K562 (cell line): ENCODE measurements at regions not wholly inside any gene's neighbourhood (a gene's known extent, or its start where the extent isn't known, plus 50 kb on each side); places are given as distances from the start of the nearest gene placed in this dataset.

Experiments
- CBX8 ChIP-seq: fragments of 200-600 bp; sonication (generic); IDR thresholded peaks from 2 replicates; pipeline ENCODE4 v1.6.1; 2012; ENCODE audit warnings: borderline replicate concordance, mixed run types, low read depth, mild to moderate bottlenecking, moderate library complexity, mixed read lengths, low read length, control low read depth, inconsistent platforms; ENCODE audit not compliant: poor library complexity, severe bottlenecking; ENCODE audit errors: extremely low read depth
- DNMT1 ChIP-seq: fragments of 450-650 bp; IDR thresholded peaks from 2 replicates; pipeline ENCODE4 v1.6.1; 2016; ENCODE audit warnings: antibody characterized with exemption, mild to moderate bottlenecking
- FOXJ3 ChIP-seq: sonication (generic); formaldehyde crosslinking; IDR thresholded peaks from 2 replicates; pipeline ENCODE4 v1.4.0; 2020; ENCODE audit warnings: mild to moderate bottlenecking, missing genetic modification reagents
- GABPB2 ChIP-seq: fragments of 250-450 bp; sonication (Bioruptor Pico); conservative IDR thresholded peaks from 2 replicates; pipeline ENCODE4 v1.5.1; 2021; ENCODE audit warnings: mild to moderate bottlenecking
- MEF2A ChIP-seq: IDR thresholded peaks from 2 replicates; pipeline ENCODE4 v1.6.1; 2011; ENCODE audit warnings: low read depth, mild to moderate bottlenecking, low read length, moderate library complexity; ENCODE audit not compliant: control insufficient read depth
- XRCC3 ChIP-seq: fragments of 450-650 bp; IDR thresholded peaks from 2 replicates; pipeline ENCODE4 v1.6.1; 2017; ENCODE audit warnings: mild to moderate bottlenecking, moderate library complexity
- ZNF384 ChIP-seq: IDR thresholded peaks from 2 replicates; pipeline ENCODE4 v1.6.1; 2012; ENCODE audit warnings: low read depth, low read length, improper control_type of control experiment
- TF ChIP-seq, protein P1 (sequence below): fragments of 450-650 bp; IDR thresholded peaks from 2 replicates; pipeline ENCODE4 v1.6.1; 2016; ENCODE audit warnings: mild to moderate bottlenecking, moderate library complexity
- TF ChIP-seq, protein P2 (sequence below), 2 experiments: IDR thresholded peaks in 1 of 2; conservative IDR thresholded peaks in 1 of 2; 2 replicates each; pipeline ENCODE4 v1.6.1; 2016; ENCODE audit warnings: low read depth in 2 of 2, mild to moderate bottlenecking in 1 of 2, missing compliant biosample characterization in 1 of 2, missing genetic modification characterization in 1 of 2, moderate library complexity in 1 of 2
- TF ChIP-seq, protein P3 (sequence below): fragments of 450-650 bp; formaldehyde crosslinking; IDR thresholded peaks from 2 replicates; pipeline ENCODE4 v1.4.0; 2020; ENCODE audit warnings: mild to moderate bottlenecking

DNA sequence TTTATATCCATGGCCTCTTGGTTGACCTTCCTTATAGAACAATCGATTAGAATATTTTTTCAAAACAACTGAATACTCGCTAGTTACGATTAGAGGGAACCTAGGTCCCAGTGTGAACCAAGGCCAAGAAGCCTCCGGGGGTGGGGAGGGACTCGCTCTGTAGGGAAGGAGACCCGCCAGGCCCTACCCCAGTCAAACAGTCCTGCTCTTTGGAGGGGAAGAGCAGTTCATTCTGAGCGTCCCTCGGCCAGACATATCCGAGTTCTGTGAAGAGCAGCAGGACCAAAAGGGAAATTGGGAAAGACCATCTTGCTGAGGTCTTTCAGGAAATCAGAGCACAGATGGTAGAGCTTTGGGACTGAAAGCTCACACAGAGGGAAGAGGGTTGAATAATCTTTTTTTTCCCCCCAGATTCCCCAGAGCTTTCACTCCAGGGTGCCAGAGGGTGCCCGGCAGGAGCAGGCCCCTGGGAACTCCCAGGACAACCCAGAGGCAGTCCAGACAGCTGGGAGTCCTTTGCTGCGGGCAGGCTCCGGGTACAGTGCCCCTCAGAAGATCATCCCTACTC lies 137.2 kb upstream of the HES1 start (continued):
- TF ChIP-seq, protein P1, sequence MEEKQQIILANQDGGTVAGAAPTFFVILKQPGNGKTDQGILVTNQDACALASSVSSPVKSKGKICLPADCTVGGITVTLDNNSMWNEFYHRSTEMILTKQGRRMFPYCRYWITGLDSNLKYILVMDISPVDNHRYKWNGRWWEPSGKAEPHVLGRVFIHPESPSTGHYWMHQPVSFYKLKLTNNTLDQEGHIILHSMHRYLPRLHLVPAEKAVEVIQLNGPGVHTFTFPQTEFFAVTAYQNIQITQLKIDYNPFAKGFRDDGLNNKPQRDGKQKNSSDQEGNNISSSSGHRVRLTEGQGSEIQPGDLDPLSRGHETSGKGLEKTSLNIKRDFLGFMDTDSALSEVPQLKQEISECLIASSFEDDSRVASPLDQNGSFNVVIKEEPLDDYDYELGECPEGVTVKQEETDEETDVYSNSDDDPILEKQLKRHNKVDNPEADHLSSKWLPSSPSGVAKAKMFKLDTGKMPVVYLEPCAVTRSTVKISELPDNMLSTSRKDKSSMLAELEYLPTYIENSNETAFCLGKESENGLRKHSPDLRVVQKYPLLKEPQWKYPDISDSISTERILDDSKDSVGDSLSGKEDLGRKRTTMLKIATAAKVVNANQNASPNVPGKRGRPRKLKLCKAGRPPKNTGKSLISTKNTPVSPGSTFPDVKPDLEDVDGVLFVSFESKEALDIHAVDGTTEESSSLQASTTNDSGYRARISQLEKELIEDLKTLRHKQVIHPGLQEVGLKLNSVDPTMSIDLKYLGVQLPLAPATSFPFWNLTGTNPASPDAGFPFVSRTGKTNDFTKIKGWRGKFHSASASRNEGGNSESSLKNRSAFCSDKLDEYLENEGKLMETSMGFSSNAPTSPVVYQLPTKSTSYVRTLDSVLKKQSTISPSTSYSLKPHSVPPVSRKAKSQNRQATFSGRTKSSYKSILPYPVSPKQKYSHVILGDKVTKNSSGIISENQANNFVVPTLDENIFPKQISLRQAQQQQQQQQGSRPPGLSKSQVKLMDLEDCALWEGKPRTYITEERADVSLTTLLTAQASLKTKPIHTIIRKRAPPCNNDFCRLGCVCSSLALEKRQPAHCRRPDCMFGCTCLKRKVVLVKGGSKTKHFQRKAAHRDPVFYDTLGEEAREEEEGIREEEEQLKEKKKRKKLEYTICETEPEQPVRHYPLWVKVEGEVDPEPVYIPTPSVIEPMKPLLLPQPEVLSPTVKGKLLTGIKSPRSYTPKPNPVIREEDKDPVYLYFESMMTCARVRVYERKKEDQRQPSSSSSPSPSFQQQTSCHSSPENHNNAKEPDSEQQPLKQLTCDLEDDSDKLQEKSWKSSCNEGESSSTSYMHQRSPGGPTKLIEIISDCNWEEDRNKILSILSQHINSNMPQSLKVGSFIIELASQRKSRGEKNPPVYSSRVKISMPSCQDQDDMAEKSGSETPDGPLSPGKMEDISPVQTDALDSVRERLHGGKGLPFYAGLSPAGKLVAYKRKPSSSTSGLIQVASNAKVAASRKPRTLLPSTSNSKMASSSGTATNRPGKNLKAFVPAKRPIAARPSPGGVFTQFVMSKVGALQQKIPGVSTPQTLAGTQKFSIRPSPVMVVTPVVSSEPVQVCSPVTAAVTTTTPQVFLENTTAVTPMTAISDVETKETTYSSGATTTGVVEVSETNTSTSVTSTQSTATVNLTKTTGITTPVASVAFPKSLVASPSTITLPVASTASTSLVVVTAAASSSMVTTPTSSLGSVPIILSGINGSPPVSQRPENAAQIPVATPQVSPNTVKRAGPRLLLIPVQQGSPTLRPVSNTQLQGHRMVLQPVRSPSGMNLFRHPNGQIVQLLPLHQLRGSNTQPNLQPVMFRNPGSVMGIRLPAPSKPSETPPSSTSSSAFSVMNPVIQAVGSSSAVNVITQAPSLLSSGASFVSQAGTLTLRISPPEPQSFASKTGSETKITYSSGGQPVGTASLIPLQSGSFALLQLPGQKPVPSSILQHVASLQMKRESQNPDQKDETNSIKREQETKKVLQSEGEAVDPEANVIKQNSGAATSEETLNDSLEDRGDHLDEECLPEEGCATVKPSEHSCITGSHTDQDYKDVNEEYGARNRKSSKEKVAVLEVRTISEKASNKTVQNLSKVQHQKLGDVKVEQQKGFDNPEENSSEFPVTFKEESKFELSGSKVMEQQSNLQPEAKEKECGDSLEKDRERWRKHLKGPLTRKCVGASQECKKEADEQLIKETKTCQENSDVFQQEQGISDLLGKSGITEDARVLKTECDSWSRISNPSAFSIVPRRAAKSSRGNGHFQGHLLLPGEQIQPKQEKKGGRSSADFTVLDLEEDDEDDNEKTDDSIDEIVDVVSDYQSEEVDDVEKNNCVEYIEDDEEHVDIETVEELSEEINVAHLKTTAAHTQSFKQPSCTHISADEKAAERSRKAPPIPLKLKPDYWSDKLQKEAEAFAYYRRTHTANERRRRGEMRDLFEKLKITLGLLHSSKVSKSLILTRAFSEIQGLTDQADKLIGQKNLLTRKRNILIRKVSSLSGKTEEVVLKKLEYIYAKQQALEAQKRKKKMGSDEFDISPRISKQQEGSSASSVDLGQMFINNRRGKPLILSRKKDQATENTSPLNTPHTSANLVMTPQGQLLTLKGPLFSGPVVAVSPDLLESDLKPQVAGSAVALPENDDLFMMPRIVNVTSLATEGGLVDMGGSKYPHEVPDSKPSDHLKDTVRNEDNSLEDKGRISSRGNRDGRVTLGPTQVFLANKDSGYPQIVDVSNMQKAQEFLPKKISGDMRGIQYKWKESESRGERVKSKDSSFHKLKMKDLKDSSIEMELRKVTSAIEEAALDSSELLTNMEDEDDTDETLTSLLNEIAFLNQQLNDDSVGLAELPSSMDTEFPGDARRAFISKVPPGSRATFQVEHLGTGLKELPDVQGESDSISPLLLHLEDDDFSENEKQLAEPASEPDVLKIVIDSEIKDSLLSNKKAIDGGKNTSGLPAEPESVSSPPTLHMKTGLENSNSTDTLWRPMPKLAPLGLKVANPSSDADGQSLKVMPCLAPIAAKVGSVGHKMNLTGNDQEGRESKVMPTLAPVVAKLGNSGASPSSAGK: no peak
- no peak for TF ChIP-seq ZNF384
- TF ChIP-seq FOXJ3 (CRISPR knock-in tag): no peak
- TF ChIP-seq MEF2A: no peak
- TF ChIP-seq, protein P2, sequence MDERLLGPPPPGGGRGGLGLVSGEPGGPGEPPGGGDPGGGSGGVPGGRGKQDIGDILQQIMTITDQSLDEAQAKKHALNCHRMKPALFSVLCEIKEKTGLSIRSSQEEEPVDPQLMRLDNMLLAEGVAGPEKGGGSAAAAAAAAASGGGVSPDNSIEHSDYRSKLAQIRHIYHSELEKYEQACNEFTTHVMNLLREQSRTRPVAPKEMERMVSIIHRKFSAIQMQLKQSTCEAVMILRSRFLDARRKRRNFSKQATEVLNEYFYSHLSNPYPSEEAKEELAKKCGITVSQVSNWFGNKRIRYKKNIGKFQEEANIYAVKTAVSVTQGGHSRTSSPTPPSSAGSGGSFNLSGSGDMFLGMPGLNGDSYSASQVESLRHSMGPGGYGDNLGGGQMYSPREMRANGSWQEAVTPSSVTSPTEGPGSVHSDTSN (CRISPR knock-in tag; IDR thresholded peaks at IDR 0.05; ENCODE audit: low read depth): no peak
- TF ChIP-seq, protein P2 (tag; conservative IDR thresholded peaks at IDR 0.05; ENCODE audit: low read depth): no peak
- no peak for TF ChIP-seq DNMT1
- TF ChIP-seq GABPB2 (CRISPR knock-in tag): no peak
- no peak for TF ChIP-seq CBX8
- TF ChIP-seq, protein P3, sequence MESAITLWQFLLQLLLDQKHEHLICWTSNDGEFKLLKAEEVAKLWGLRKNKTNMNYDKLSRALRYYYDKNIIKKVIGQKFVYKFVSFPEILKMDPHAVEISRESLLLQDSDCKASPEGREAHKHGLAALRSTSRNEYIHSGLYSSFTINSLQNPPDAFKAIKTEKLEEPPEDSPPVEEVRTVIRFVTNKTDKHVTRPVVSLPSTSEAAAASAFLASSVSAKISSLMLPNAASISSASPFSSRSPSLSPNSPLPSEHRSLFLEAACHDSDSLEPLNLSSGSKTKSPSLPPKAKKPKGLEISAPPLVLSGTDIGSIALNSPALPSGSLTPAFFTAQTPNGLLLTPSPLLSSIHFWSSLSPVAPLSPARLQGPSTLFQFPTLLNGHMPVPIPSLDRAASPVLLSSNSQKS (CRISPR knock-in tag): no peak
- TF ChIP-seq XRCC3: no peak
- TF ChIP-seq, all 486 proteins: peak for 0
